ENCODE measurements at regions not wholly inside any gene's neighbourhood (a gene's known extent, or its start where the extent isn't known, plus 50 kb on each side); places are given as distances from the start of the nearest gene placed in this dataset.

GRCh38 chr18:67875944-67876343 lies 359.4 kb upstream of the DSEL start:
- TF ChIP-seq CTCF (IDR thresholded peaks at IDR 0.05; ENCODE audit: unreplicated experiment), result no peak
- Mint-ChIP-seq H3K4me1 (ENCODE audit: low read depth) (peaks cover 9% of the 10 kb centered on the region), H3K27me3 (no peaks in the 10 kb centered on the region), H3K27ac (no peak overlapping the region), H3K4me3 (ENCODE audit: low read depth) (no peak overlapping the region), H3K36me3 (ENCODE audit: insufficient read depth) (no peaks in the 10 kb centered on the region), H3K9me3 (ENCODE audit: low read depth) (peaks cover 3% of the 10 kb centered on the region)
- DNase-seq (ENCODE audit: low spot score, unreplicated experiment), result no peak

- DNase-seq (ENCODE audit: low spot score, unreplicated experiment), result no peak
- H3K9me3 Mint-ChIP-seq (ENCODE audit: low read depth), result peaks cover 3% of the 10 kb centered on the region
- H3K27ac Mint-ChIP-seq, result no peak overlapping the region
- no peak overlapping the region for H3K4me3 Mint-ChIP-seq (ENCODE audit: low read depth)
- H3K4me1 Mint-ChIP-seq (ENCODE audit: low read depth), result peaks cover 8% of the 10 kb centered on the region
- TF ChIP-seq CTCF (IDR thresholded peaks at IDR 0.05; ENCODE audit: unreplicated experiment), result no peak
- H3K36me3 Mint-ChIP-seq (ENCODE audit: insufficient read depth), result no peaks in the 10 kb centered on the region
- no peaks in the 10 kb centered on the region for H3K27me3 Mint-ChIP-seq
Measured at GRCh38 chr18:67875060-67875459, 358.5 kb upstream of the DSEL start.

- no peaks in the 10 kb centered on the region for H3K27me3 Mint-ChIP-seq
Measured at GRCh38 chr18:67865400-67865799, 348.9 kb upstream of the DSEL start.

GRCh38 chr18:67864677-67865340 lies 348.3 kb upstream of the DSEL start:
- H3K27me3 Mint-ChIP-seq, result no peaks in the 10 kb centered on the region
- H3K4me1 Mint-ChIP-seq (ENCODE audit: low read depth), result no peaks in the 10 kb centered on the region
- no peak overlapping the region for H3K4me3 Mint-ChIP-seq (ENCODE audit: low read depth)
- TF ChIP-seq CTCF (IDR thresholded peaks at IDR 0.05; ENCODE audit: unreplicated experiment), result no peak
- no peak overlapping the region for H3K27ac Mint-ChIP-seq
- H3K9me3 Mint-ChIP-seq (ENCODE audit: low read depth), result peaks cover 8% of the 10 kb centered on the region
- no peak for DNase-seq (ENCODE audit: low spot score, unreplicated experiment)
- H3K36me3 Mint-ChIP-seq (ENCODE audit: insufficient read depth), result peaks cover 1% of the 10 kb centered on the region

More at GRCh38 chr18:67865400-67865799, 348.9 kb upstream of the DSEL start:
- Mint-ChIP-seq H3K4me1 (ENCODE audit: low read depth) (no peaks in the 10 kb centered on the region), H3K9me3 (ENCODE audit: low read depth) (peaks cover 8% of the 10 kb centered on the region), H3K27ac (no peak overlapping the region), H3K36me3 (ENCODE audit: insufficient read depth) (peaks cover 1% of the 10 kb centered on the region), H3K4me3 (ENCODE audit: low read depth) (no peak overlapping the region)
- no peak for TF ChIP-seq CTCF (IDR thresholded peaks at IDR 0.05; ENCODE audit: unreplicated experiment)
- no peak for DNase-seq (ENCODE audit: low spot score, unreplicated experiment)

- Mint-ChIP-seq H3K27me3 (no peaks in the 10 kb centered on the region), H3K9me3 (ENCODE audit: low read depth) (peaks cover 13% of the 10 kb centered on the region), H3K36me3 (ENCODE audit: insufficient read depth) (peaks cover 1% of the 10 kb centered on the region), H3K4me3 (ENCODE audit: low read depth) (no peak overlapping the region), H3K27ac (no peak overlapping the region), H3K4me1 (ENCODE audit: low read depth) (peaks cover 6% of the 10 kb centered on the region)
- DNase-seq (ENCODE audit: low spot score, unreplicated experiment), result no peak
- TF ChIP-seq CTCF (IDR thresholded peaks at IDR 0.05; ENCODE audit: unreplicated experiment), result no peak
Measured at GRCh38 chr18:67862069-67862468, 345.5 kb upstream of the DSEL start.

Data from progenitor cell of endocrine pancreas (in vitro differentiated cells).